Skeletal muscle tissue (tissue), 3 donors: ENCODE measurements at regions not wholly inside any gene's neighbourhood (a gene's known extent, or its start where the extent isn't known, plus 50 kb on each side); places are given as distances from the start of the nearest gene placed in this dataset.

ENCODE experiments used
- H3K27ac ChIP-seq: one replicate; pipeline ENCODE4 v1.7.0; 2013; ENCODE audit warnings: mild to moderate bottlenecking, low read depth, low read length, inconsistent platforms
- H3K27me3 ChIP-seq, 3 donors: one replicate each; pipeline ENCODE4 v1.7.0; 2013; ENCODE audit warnings: low read length in 3 of 3; ENCODE audit not compliant: control insufficient read depth in 3 of 3, insufficient read depth in 3 of 3
- H3K36me3 ChIP-seq, 3 donors: one replicate each; pipeline ENCODE4 v1.7.0; 2013; ENCODE audit warnings: low read length in 3 of 3; ENCODE audit not compliant: control insufficient read depth in 3 of 3, insufficient read depth in 3 of 3
- H3K4me1 ChIP-seq, 3 donors: one replicate each; pipeline ENCODE4 v1.7.0; 2013; ENCODE audit warnings: low read length in 3 of 3, mild to moderate bottlenecking in 3 of 3; ENCODE audit not compliant: control insufficient read depth in 3 of 3, insufficient read depth in 3 of 3
- H3K4me3 ChIP-seq, 3 donors: one replicate each; pipeline ENCODE4 v1.7.0; 2013; ENCODE audit warnings: low read length in 3 of 3
- H3K9ac ChIP-seq, 3 donors: one replicate each; pipeline ENCODE4 v1.7.0; 2013; ENCODE audit warnings: low read length in 3 of 3, mild to moderate bottlenecking in 3 of 3, moderate library complexity in 2 of 3, low read depth in 1 of 3
- H3K9me3 ChIP-seq, 3 donors: one replicate each; pipeline ENCODE4 v1.7.0; 2013; ENCODE audit warnings: low read length in 3 of 3; ENCODE audit not compliant: control insufficient read depth in 3 of 3
- donor health status: Osteomylitis.

DNA sequence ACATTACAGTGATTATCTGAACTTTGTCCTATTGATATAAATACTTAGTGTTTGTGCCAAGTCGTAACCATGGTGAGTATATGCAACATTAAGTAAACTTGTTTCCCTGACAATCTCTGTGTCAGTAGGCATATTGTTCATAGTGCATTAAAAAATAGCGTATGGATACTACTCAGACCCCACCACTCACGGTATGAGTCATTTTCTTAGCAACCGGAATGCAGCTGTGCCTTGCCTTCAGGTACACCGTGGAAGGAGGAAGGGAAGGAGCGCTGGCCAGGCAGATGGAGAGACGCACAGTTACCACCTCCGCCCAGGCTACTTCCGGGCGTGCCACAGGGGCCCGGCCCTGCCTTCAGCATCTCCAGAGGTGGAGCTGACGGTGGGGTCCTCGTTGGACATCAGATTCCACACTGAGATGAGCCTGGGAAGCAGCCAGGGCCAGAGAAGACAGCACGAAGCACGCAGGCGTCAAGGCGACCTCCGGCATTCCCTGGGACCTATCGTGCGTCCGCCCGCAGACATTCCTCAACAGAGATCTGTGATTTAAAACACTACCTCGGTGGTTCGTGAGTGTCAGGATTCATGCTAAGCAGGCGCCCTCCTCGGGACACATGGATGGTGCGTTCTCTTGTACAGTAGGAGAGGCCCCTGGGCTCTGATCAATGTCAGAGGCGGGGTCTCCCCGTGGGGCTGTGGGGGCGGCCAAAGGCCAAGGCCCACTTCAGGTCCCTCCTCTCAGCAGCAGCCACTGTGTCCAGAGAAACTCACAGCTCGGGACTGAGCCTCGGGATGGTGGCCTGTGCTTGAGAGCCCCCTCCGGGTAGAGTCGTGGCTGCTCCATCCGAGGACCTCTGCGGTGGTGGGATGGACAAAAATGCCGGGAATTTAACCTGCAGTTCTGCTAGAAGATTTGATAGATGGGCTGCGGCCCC, 82.2 kb upstream of the HDAC4 start:
- H3K27me3 ChIP-seq: peaks cover 0 to 9% (median 0%) of the 10 kb centered on the region in 3 donors
- no peak overlapping the region for H3K27ac ChIP-seq
- H3K9ac ChIP-seq: no peak overlapping the region
- no peaks in the 10 kb centered on the region for H3K36me3 ChIP-seq
- H3K4me1 ChIP-seq: peaks cover 2 to 25% (median 8%) of the 10 kb centered on the region in 3 donors
- no peak overlapping the region for H3K4me3 ChIP-seq
- no peaks in the 10 kb centered on the region for H3K9me3 ChIP-seq

DNA sequence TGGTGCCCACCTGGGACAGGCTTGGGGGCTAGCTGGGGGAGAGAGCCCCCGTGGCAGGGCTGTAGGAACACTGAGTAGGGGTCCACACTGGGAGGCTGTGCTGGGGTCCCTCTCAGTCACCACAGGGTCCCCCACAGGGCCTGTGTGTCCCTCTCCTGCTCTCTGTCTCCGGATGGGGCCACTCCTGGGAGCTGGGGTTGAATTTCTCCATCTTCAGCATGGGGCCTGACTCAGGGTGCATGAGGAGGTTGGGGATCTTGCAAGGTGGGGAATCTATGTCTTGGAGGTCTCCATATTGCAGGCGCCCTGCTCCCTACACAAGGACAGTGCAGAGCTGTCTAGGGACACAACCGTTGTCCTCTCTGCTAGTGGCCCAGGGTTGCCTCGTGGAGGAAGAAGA, 78.7 kb upstream of the HDAC4 start:
- no peaks in the 10 kb centered on the region for H3K9me3 ChIP-seq
- H3K27me3 ChIP-seq: peaks cover 0 to 9% (median 0%) of the 10 kb centered on the region in 3 donors
- peaks cover 2 to 12% (median 5%) of the 10 kb centered on the region in 3 donors for H3K4me1 ChIP-seq
- H3K27ac ChIP-seq: no peak overlapping the region
- H3K4me3 ChIP-seq: no peak overlapping the region
- no peak overlapping the region for H3K9ac ChIP-seq
- H3K36me3 ChIP-seq: no peaks in the 10 kb centered on the region

DNA sequence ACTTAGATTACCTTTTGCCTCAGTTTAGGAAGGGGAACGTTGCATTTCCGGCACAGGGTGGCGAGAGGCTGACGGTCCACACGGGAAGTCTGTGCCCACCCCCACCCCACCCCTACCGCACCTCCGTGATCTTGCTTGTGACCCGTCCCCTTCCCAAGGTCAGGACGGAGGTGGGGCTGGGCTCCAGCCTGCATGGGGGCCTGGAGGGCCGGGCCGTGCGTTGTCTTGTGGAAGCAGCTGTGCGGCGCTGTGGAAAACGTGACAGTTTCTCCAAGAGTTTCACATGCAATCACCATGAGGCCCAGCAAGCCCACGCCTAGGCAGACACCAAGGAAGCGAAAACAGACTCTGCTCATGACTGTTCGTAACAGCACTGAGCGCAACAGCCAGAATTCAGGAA, 76.8 kb upstream of the HDAC4 start:
- no peak overlapping the region for H3K4me3 ChIP-seq
- no peak overlapping the region for H3K9ac ChIP-seq
- H3K27ac ChIP-seq: no peak overlapping the region
- no peaks in the 10 kb centered on the region for H3K36me3 ChIP-seq
- no peaks in the 10 kb centered on the region for H3K9me3 ChIP-seq
- peaks cover 2 to 12% (median 5%) of the 10 kb centered on the region in 3 donors for H3K4me1 ChIP-seq
- H3K27me3 ChIP-seq: peaks cover 0 to 7% (median 0%) of the 10 kb centered on the region in 3 donors

DNA sequence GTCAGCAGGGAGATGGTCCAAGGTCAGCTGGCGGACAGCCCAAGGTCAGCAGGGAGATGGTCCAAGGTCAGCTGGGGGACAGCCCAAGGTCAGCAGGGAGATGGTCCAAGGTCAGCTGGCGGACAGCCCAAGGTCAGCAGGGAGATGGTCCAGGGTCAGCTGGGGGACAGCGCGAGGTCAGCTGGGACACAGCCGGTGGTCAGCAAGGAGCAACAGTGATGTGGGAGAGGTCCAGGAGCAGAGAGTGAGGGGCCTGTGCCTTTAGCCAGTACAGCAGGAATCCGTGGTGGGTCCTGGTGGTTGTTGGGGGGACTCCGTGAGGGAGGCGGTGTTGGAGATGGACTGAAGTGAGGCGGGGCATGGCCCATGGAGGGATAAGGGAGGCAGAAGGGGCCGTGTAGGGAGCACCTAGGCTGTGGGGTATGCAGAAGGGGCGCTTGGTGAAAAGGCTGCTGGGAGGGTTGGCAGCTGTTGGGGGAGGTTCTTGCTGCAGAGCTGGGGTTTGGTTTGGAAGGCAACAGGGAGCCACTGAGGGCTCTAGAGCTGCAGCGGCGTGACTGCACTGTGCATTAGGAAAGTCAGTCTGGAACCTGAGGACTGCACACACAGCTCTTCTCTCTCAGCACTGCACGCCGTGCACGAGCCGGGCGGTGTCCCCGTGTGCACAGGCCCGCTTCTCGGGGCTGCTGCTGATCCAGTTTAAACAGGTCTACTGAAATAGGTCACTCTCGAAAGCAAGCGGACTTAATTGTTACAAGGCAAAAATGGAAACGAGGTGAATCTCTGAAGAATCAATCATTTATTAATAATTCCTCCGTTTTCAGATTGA, 76.2 kb upstream of the HDAC4 start:
- Histone ChIP-seq H3K4me1 (peaks cover 2 to 12% (median 5%) of the 10 kb centered on the region in 3 donors), H3K27ac (no peak overlapping the region), H3K27me3 (peaks cover 0 to 7% (median 0%) of the 10 kb centered on the region in 3 donors), H3K36me3 (no peaks in the 10 kb centered on the region), H3K9me3 (no peaks in the 10 kb centered on the region), H3K9ac (no peak overlapping the region), H3K4me3 (no peak overlapping the region)

DNA sequence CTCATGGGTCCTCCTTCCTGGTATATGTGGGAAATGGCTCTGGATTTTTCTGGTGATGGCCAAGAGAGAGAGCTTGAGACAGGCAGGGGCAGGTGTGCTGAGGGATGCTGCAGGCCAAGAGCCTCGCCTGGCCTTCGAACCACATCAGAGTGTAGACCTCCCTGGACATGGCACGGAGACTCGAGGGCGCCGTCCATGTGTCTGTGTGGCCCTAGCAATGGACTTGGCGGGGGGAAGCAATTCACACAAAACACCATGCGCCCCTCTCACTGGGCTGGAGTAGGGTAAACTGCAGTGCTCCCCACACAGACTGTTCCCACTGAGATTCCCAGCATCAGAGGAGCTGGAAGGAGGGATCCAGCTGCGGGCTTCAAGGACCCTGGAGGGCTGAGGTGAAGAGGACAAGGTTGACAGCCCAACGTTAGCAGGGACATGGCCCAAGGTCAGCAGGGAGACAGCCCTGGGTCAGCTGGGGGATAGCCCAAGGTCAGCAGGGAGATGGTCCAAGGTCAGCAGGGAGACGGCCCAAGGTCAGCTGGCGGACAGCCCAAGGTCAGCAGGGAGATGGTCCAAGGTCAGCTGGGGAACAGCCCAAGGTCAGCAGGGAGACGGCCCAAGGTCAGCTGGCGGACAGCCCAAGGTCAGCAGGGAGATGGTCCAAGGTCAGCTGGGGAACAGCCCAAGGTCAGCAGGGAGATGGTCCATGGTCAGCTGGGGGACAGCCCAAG, 75.4 kb upstream of the HDAC4 start:
- H3K9ac ChIP-seq: no peak overlapping the region
- H3K4me1 ChIP-seq: peaks cover 2 to 12% (median 5%) of the 10 kb centered on the region in 3 donors
- H3K4me3 ChIP-seq: no peak overlapping the region
- H3K36me3 ChIP-seq: no peaks in the 10 kb centered on the region
- H3K9me3 ChIP-seq: no peaks in the 10 kb centered on the region
- no peak overlapping the region for H3K27ac ChIP-seq
- peaks cover 0 to 5% (median 0%) of the 10 kb centered on the region in 3 donors for H3K27me3 ChIP-seq

GRCh38 chr2:239475161-239476028, 74.6 kb upstream of the HDAC4 start:
- no peak overlapping the region for H3K9ac ChIP-seq
- no peaks in the 10 kb centered on the region for H3K36me3 ChIP-seq
- H3K27ac ChIP-seq: no peak overlapping the region
- peaks cover 0 to 5% (median 0%) of the 10 kb centered on the region in 3 donors for H3K27me3 ChIP-seq
- no peak overlapping the region for H3K4me3 ChIP-seq
- H3K9me3 ChIP-seq: no peaks in the 10 kb centered on the region
- H3K4me1 ChIP-seq: peaks cover 2 to 11% (median 5%) of the 10 kb centered on the region in 3 donors

DNA sequence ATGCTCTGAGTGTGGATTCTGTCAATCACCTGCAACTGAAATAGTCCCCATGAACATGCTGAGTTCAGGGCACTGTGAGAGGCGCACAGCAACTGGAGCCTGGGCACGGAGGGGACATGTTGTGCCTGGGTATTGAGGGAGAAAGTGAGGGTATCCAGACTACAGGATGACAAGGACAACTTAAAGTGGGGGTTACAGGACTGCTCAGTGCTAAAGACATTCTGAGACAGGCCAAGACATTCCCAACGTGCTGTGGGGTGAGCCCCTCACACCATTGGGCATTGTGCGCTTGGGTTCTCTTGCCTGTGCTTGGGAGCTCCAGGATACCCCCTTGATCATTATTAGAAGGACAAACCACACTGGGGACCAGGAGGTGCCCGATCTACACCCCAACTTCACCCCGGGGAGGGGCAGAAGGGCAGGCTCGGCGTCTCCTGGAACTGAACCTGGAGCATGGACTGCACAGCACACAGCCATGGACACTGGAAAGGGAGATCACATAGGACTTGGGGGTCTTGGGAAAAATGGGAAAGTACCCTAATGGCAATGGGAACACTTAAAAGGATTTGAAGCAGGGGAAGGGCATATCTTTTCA, 72.5 kb upstream of the HDAC4 start:
- Histone ChIP-seq H3K36me3 (no peaks in the 10 kb centered on the region), H3K9ac (no peak overlapping the region), H3K4me1 (no peaks in the 10 kb centered on the region), H3K4me3 (no peak overlapping the region), H3K27ac (no peak overlapping the region), H3K27me3 (peaks cover 0 to 5% (median 0%) of the 10 kb centered on the region in 3 donors), H3K9me3 (no peaks in the 10 kb centered on the region)

DNA sequence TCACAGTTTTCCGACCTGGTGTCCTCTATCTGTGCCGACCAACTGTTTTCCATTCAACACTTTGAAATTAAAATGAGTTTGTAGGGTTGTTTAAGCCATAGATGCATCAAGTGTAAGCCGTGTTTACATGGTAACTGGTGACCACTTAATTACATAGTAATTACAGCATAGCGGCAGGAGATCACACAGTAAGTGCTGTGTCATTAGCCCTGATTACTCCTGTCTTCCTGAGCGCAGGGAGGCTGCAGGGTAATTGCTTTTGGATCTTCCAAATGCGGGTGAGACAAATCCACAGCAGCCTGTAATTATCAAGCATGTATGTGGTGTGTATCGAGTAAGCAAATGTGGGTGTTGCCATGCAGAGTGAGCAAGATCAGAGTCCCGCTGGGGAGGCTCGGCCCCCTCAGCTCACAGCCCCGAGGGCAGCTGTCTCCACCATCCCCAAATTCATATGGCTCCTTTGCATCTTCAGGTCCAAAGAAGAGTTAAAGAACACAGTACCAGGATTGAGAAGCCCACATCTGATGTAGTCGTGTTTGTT, 71.5 kb upstream of the HDAC4 start:
- no peak overlapping the region for H3K4me3 ChIP-seq
- H3K27ac ChIP-seq: no peak overlapping the region
- peaks cover 0 to 6% (median 5%) of the 10 kb centered on the region in 3 donors for H3K27me3 ChIP-seq
- no peaks in the 10 kb centered on the region for H3K36me3 ChIP-seq
- no peaks in the 10 kb centered on the region for H3K9me3 ChIP-seq
- no peaks in the 10 kb centered on the region for H3K4me1 ChIP-seq
- no peak overlapping the region for H3K9ac ChIP-seq
